Spleen (tissue), 7 donors: ENCODE measurements at regions not wholly inside any gene's neighbourhood (a gene's known extent, or its start where the extent isn't known, plus 50 kb on each side); places are given as distances from the start of the nearest gene placed in this dataset.

Experiments used
- POLR2AphosphoS5 ChIP-seq, 3 donors: sonication (generic); formaldehyde crosslinking; IDR thresholded peaks; one replicate each; pipeline ENCODE4 v1.5.1; 2017; ENCODE audit warnings: antibody characterized with exemption in 3 of 3
- TF ChIP-seq, protein P1 (sequence below), 11 experiments: fragments of 200-600 bp in 7 of 11; fragments of 450-650 bp in 4 of 11; sonication (generic) in 4 of 11; IDR thresholded peaks in 8 of 11; conservative IDR thresholded peaks in 3 of 11; 1 replicate in 7 of 11; 2 replicates in 4 of 11; pipeline versions ENCODE4 v1.4.0 to v1.8.0; 2016 to 2021; ENCODE audit warnings: antibody characterized with exemption in 11 of 11, inconsistent platforms in 4 of 11, mild to moderate bottlenecking in 1 of 11
- donor health status: DM: no; HTN: no; CAD: no; lungs with moderate emphysema.
- donor health status: DM: no; HTN: no; CAD: no.
- donor health status: DM: no; HTN: no; CAD: no.

- TF ChIP-seq, protein P1, sequence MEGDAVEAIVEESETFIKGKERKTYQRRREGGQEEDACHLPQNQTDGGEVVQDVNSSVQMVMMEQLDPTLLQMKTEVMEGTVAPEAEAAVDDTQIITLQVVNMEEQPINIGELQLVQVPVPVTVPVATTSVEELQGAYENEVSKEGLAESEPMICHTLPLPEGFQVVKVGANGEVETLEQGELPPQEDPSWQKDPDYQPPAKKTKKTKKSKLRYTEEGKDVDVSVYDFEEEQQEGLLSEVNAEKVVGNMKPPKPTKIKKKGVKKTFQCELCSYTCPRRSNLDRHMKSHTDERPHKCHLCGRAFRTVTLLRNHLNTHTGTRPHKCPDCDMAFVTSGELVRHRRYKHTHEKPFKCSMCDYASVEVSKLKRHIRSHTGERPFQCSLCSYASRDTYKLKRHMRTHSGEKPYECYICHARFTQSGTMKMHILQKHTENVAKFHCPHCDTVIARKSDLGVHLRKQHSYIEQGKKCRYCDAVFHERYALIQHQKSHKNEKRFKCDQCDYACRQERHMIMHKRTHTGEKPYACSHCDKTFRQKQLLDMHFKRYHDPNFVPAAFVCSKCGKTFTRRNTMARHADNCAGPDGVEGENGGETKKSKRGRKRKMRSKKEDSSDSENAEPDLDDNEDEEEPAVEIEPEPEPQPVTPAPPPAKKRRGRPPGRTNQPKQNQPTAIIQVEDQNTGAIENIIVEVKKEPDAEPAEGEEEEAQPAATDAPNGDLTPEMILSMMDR (IDR thresholded peaks at IDR 0.05 in 8 of 11, conservative IDR thresholded peaks at IDR 0.05 in 3 of 11): no peak
- no peak for TF ChIP-seq POLR2AphosphoS5 (IDR thresholded peaks at IDR 0.05)
These were observed 55.3 kb upstream of the CTNNBL1 start for GRCh38 chr20:37638527-37638926.
